CD4-positive, alpha-beta memory T cell (primary cell): ENCODE measurements at regions not wholly inside any gene's neighbourhood (a gene's known extent, or its start where the extent isn't known, plus 50 kb on each side); places are given as distances from the start of the nearest gene placed in this dataset.

Experiments
- CTCF ChIA-PET: fragments of 350-600 bp; sonication (Branson Sonifier 250); formaldehyde crosslinking; loops from one replicate; lab custom pipeline; 2021; ENCODE audit warnings: inconsistent platforms; ENCODE audit not compliant: partially characterized antibody; lab: Charles Lee
- POLR2A ChIA-PET: fragments of 350-600 bp; sonication (Branson Sonifier 250); formaldehyde crosslinking; loops from one replicate; lab custom pipeline; 2021; ENCODE audit not compliant: partially characterized antibody; lab: Charles Lee
- DNase-seq, 5 donors: peaks; one replicate each; pipeline versions ENCODE4 v3.0.0 to v3.0.0-alpha.2; 2020 to 2022; ENCODE audit warnings: mixed read lengths in 1 of 5
- H3K27ac ChIP-seq: one replicate; pipeline ENCODE4 v1.7.0; 2013; ENCODE audit warnings: low read depth, low read length
- H3K27me3 ChIP-seq: 2 replicates; pipeline ENCODE4 v1.7.0; 2013; ENCODE audit warnings: mild to moderate bottlenecking, low read length, moderate library complexity; ENCODE audit not compliant: insufficient read depth
- H3K36me3 ChIP-seq: 2 replicates; pipeline ENCODE4 v1.7.0; 2013; ENCODE audit warnings: mild to moderate bottlenecking, low read length, moderate library complexity; ENCODE audit not compliant: insufficient read depth
- H3K4me1 ChIP-seq: 2 replicates; pipeline ENCODE4 v1.7.0; 2013; ENCODE audit warnings: mild to moderate bottlenecking, low read length, moderate library complexity; ENCODE audit not compliant: insufficient read depth
- H3K4me3 ChIP-seq, 2 donors: one replicate each; pipeline ENCODE4 v1.7.0; 2013; ENCODE audit warnings: low read length in 2 of 2, mild to moderate bottlenecking in 1 of 2
- H3K9me3 ChIP-seq, 2 donors: one replicate each; pipeline ENCODE4 v1.7.0; 2013; ENCODE audit warnings: low read length in 2 of 2, control low read depth in 1 of 2; ENCODE audit not compliant: control insufficient read depth in 1 of 2
- H3K27ac Mint-ChIP-seq, 7 donors: one replicate each; pipeline ENCODE4 v1.8.0; 2020 to 2021; ENCODE audit warnings: mixed read lengths in 7 of 7, mild to moderate bottlenecking in 6 of 7, inconsistent platforms in 3 of 7, moderate library complexity in 3 of 7
- H3K27me3 Mint-ChIP-seq, 2 donors: one replicate each; pipeline ENCODE4 v1.8.0; 2020 to 2021; ENCODE audit warnings: mixed read lengths in 2 of 2
- H3K36me3 Mint-ChIP-seq, 2 donors: one replicate each; pipeline ENCODE4 v1.8.0; 2020 to 2021; ENCODE audit warnings: mixed read lengths in 2 of 2, inconsistent platforms in 1 of 2, mild to moderate bottlenecking in 1 of 2
- H3K4me1 Mint-ChIP-seq, 4 donors: one replicate each; pipeline ENCODE4 v1.8.0; 2020 to 2021; ENCODE audit warnings: mixed read lengths in 4 of 4, mild to moderate bottlenecking in 1 of 4
- H3K4me3 Mint-ChIP-seq, 8 donors: one replicate each; pipeline ENCODE4 v1.8.0; 2020 to 2021; ENCODE audit warnings: mixed read lengths in 8 of 8, mild to moderate bottlenecking in 7 of 8, moderate library complexity in 6 of 8, inconsistent platforms in 3 of 8
- H3K9me3 Mint-ChIP-seq, 8 donors: one replicate each; pipeline ENCODE4 v1.8.0; 2020 to 2021; ENCODE audit warnings: mixed read lengths in 8 of 8, mild to moderate bottlenecking in 5 of 8, inconsistent platforms in 3 of 8, moderate library complexity in 1 of 8
- intact Hi-C: fragments of 100-400 bp; cut with micrococcal nuclease; formaldehyde crosslinking; loops from one replicate; pipeline ENCODE4 v1.15.1; 2023

- Mint-ChIP-seq H3K27me3 (peaks cover 5% of the 10 kb centered on the region in 2 donors), H3K4me1 (peaks cover 0 to 4% (median 0%) of the 10 kb centered on the region in 4 donors), H3K9me3 (no peaks in the 10 kb centered on the region), H3K4me3 (no peak overlapping the region), H3K27ac (no peak overlapping the region), H3K36me3 (no peaks in the 10 kb centered on the region)
- DNase-seq = no peak
- Histone ChIP-seq H3K4me3 (no peak overlapping the region), H3K27ac (no peak overlapping the region), H3K36me3 (no peaks in the 10 kb centered on the region), H3K27me3 (no peaks in the 10 kb centered on the region), H3K4me1 (no peaks in the 10 kb centered on the region), H3K9me3 (no peaks in the 10 kb centered on the region)
- intact Hi-C loops = no loop called here
- ChIA-PET POLR2A (no interaction called here), CTCF (no interaction called here)
These were observed 184.4 kb downstream of the KIF26A start for GRCh38 chr14:104322531-104323366.

DNA sequence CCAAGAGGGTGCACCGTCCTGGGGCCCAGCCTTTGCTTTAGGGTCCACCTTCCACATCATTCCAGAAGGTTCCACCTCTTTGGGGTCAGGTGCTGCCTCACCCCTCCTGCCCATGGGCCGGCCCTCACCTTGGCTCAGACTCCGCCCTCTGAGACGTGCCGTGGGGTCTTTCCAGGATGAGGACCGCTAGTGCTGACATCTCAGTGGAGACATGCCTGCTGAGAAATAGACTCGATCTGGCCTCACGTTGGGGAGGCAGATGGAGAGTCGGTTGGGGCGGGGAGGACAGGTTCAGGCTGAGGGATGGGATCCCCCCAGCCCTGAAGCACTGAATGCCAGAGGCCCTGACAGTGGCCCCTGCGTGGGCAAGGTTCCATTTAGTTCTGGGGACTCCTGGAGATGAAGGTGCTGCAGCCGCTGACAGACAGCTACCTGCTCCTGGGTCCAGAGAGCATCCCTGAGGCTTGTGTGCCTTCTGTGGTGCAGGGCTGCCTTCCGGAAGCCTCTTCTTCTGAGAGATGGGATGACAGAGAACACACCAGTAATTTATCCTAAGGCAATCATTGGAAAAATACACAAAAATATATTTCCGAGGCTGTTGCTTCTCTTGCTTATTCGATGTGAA is 185.3 kb downstream of the KIF26A start:
- H3K36me3 Mint-ChIP-seq = no peaks in the 10 kb centered on the region
- H3K4me1 ChIP-seq = no peaks in the 10 kb centered on the region
- POLR2A ChIA-PET = no interaction called here
- H3K4me3 Mint-ChIP-seq = no peak overlapping the region
- CTCF ChIA-PET = no interaction called here
- peaks cover 0 to 4% (median 0%) of the 10 kb centered on the region in 8 donors for H3K9me3 Mint-ChIP-seq
- no peak overlapping the region for H3K4me3 ChIP-seq
- H3K27me3 Mint-ChIP-seq = peaks cover 5% of the 10 kb centered on the region in 2 donors
- no peak for DNase-seq
- H3K27ac ChIP-seq = no peak overlapping the region
- no peak overlapping the region for H3K27ac Mint-ChIP-seq
- H3K4me1 Mint-ChIP-seq = peaks cover 0 to 4% (median 0%) of the 10 kb centered on the region in 4 donors
- intact Hi-C loops = no loop called here
- no peaks in the 10 kb centered on the region for H3K9me3 ChIP-seq
- H3K36me3 ChIP-seq = no peaks in the 10 kb centered on the region
- H3K27me3 ChIP-seq = no peaks in the 10 kb centered on the region

DNA sequence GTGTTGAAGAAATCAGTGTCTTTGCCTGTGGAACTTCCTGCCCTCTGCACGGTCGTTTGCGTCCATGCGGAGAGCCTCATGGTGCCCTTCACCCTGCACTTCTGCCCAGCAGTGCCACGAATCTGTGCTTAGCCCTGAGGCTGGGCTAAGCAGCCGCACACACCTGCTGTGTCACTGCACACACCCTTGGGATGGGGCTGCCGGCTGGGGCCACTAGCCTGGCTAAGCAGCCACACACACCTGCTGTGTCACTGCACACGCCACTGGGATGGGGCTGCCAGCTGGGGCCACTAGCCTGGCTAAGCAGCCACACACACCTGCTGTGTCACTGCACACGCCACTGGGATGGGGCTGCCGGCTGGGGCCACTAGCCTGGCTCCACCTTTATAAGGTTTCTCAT is 188.5 kb downstream of the KIF26A start:
- H3K27ac ChIP-seq = no peak overlapping the region
- H3K4me3 ChIP-seq = no peak overlapping the region
- H3K27me3 Mint-ChIP-seq = peaks cover 3 to 5% of the 10 kb centered on the region in 2 donors
- ChIA-PET POLR2A (no interaction called here), CTCF (no interaction called here)
- no peaks in the 10 kb centered on the region for H3K27me3 ChIP-seq
- H3K36me3 ChIP-seq = no peaks in the 10 kb centered on the region
- no peak overlapping the region for H3K4me3 Mint-ChIP-seq
- peaks cover 0 to 4% of the 10 kb centered on the region in 2 donors for H3K36me3 Mint-ChIP-seq
- H3K9me3 ChIP-seq = peaks cover 0 to 8% of the 10 kb centered on the region in 2 donors
- no peaks in the 10 kb centered on the region for H3K4me1 ChIP-seq
- peaks cover 0 to 3% (median 0%) of the 10 kb centered on the region in 4 donors for H3K4me1 Mint-ChIP-seq
- no peak overlapping the region for H3K27ac Mint-ChIP-seq
- H3K9me3 Mint-ChIP-seq = peaks cover 2 to 32% (median 23%) of the 10 kb centered on the region in 8 donors
- intact Hi-C loops = no loop called here
- no peak for DNase-seq

DNA sequence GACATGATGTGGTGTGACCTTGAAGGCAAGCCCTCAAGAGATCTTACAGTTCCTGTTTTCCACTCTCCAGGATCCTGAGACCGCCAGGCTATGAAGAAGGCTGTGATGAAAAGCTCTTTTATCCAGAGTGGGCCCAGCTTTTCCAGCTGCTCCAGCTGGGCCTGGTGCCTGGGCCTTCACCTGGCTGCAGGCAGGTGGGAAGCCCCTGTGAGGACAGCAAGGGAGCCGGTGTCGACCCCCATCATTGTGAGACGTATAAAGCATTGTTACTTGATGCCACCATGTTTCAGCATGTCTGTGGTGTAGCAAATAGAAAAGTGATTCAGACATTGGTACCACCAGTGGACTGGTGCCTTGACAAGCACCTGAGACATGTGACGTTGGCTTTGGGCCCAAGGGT is 190.2 kb downstream of the KIF26A start:
- Histone ChIP-seq H3K4me3 (no peak overlapping the region), H3K27ac (no peak overlapping the region), H3K27me3 (no peaks in the 10 kb centered on the region), H3K4me1 (no peaks in the 10 kb centered on the region), H3K36me3 (no peaks in the 10 kb centered on the region), H3K9me3 (peaks cover 0 to 8% of the 10 kb centered on the region in 2 donors)
- Mint-ChIP-seq H3K4me3 (no peak overlapping the region), H3K4me1 (no peaks in the 10 kb centered on the region), H3K9me3 (peaks cover 2 to 32% (median 24%) of the 10 kb centered on the region in 8 donors), H3K27ac (peak overlapping the region in 1 of 7 donors; percentile 33), H3K36me3 (peaks cover 0 to 4% of the 10 kb centered on the region in 2 donors), H3K27me3 (no peaks in the 10 kb centered on the region)
- CTCF ChIA-PET = no interaction called here
- POLR2A ChIA-PET = no interaction called here
- DNase-seq = no peak
- intact Hi-C loops = no loop called here

GRCh38 chr14:104329793-104330192 is 191.4 kb downstream of the KIF26A start:
- H3K36me3 Mint-ChIP-seq = peaks cover 0 to 4% of the 10 kb centered on the region in 2 donors
- H3K9me3 ChIP-seq = peaks cover 0 to 8% of the 10 kb centered on the region in 2 donors
- H3K4me3 ChIP-seq = no peak overlapping the region
- POLR2A ChIA-PET = no interaction called here
- no peaks in the 10 kb centered on the region for H3K27me3 Mint-ChIP-seq
- no peak overlapping the region for H3K27ac ChIP-seq
- H3K9me3 Mint-ChIP-seq = peaks cover 2 to 32% (median 24%) of the 10 kb centered on the region in 8 donors
- H3K27me3 ChIP-seq = no peaks in the 10 kb centered on the region
- H3K4me3 Mint-ChIP-seq = no peak overlapping the region
- DNase-seq = no peak
- no peak overlapping the region for H3K27ac Mint-ChIP-seq
- no peaks in the 10 kb centered on the region for H3K36me3 ChIP-seq
- no peaks in the 10 kb centered on the region for H3K4me1 ChIP-seq
- H3K4me1 Mint-ChIP-seq = no peaks in the 10 kb centered on the region
- CTCF ChIA-PET = interaction anchor here (1.2 kb wide), 1 partner anchor 10 kb away, joined by 4 read pairs; no protein-coding TSS in a partner anchor
- intact Hi-C loops = no loop called here

GRCh38 chr14:104331871-104332605 is 193.7 kb downstream of the KIF26A start:
- H3K4me3 ChIP-seq = no peak overlapping the region
- H3K27me3 ChIP-seq = no peaks in the 10 kb centered on the region
- no peaks in the 10 kb centered on the region for H3K36me3 ChIP-seq
- H3K27ac ChIP-seq = no peak overlapping the region
- H3K4me1 ChIP-seq = no peaks in the 10 kb centered on the region
- Mint-ChIP-seq H3K9me3 (peaks cover 2 to 32% (median 24%) of the 10 kb centered on the region in 8 donors), H3K27me3 (no peaks in the 10 kb centered on the region), H3K27ac (no peak overlapping the region), H3K36me3 (peaks cover 0 to 4% of the 10 kb centered on the region in 2 donors), H3K4me3 (no peak overlapping the region), H3K4me1 (no peaks in the 10 kb centered on the region)
- peaks cover 0 to 8% of the 10 kb centered on the region in 2 donors for H3K9me3 ChIP-seq
- intact Hi-C loops = no loop called here
- ChIA-PET POLR2A (no interaction called here), CTCF (no interaction called here)
- DNase-seq = no peak
